A673 (cell line): ENCODE measurements at regions not wholly inside any gene's neighbourhood (a gene's known extent, or its start where the extent isn't known, plus 50 kb on each side); places are given as distances from the start of the nearest gene placed in this dataset.

ENCODE experiments used
- BruUV-seq: library from RNA; stranded (reverse); fragments of 400-500 nt; replicated peaks from 2 replicates; lab custom pipeline; 2021; lab: Mats Ljungman, UMichigan
- CTCF ChIA-PET: fragments of 300-600 bp; sonication (Branson Sonifier 250); formaldehyde crosslinking; loops from one replicate; lab custom pipeline; 2022; ENCODE audit warnings: antibody characterized with exemption; lab: Charles Lee
- POLR2A ChIA-PET: fragments of 300-600 bp; sonication (Branson Sonifier 250); formaldehyde crosslinking; loops from one replicate; lab custom pipeline; 2022; ENCODE audit warnings: antibody characterized with exemption; ENCODE audit not compliant: low non-redundant PET; lab: Charles Lee
- DNase-seq: peaks from one replicate; pipeline ENCODE4 v3.0.0-alpha.2; 2015; ENCODE audit warnings: low spot score
- H3K27ac ChIP-seq: fragments of 200-600 bp; sonication (generic); 2 replicates; pipeline ENCODE4 v1.5.1; 2016; ENCODE audit warnings: mixed run types, low read depth, mild to moderate bottlenecking, mixed read lengths, antibody characterized with exemption, low read length; ENCODE audit not compliant: poor library complexity, severe bottlenecking
- H3K27me3 ChIP-seq: fragments of 200-600 bp; sonication (generic); replicated peaks from 2 replicates; pipeline ENCODE4 v1.6.1; 2017; ENCODE audit warnings: mixed run types, low read depth, mild to moderate bottlenecking, mixed read lengths, antibody characterized with exemption, low read length; ENCODE audit not compliant: insufficient read depth, poor library complexity
- H3K36me3 ChIP-seq: fragments of 200-600 bp; sonication (generic); 2 replicates; pipeline ENCODE4 v1.6.1; 2016; ENCODE audit warnings: mixed run types, mild to moderate bottlenecking, mixed read lengths, antibody characterized with exemption, low read length; ENCODE audit not compliant: insufficient read depth, poor library complexity, severe bottlenecking
- H3K4me1 ChIP-seq: fragments of 200-600 bp; sonication (generic); 2 replicates; pipeline ENCODE4 v1.6.1; 2017; ENCODE audit warnings: mixed run types, mild to moderate bottlenecking, mixed read lengths, antibody characterized with exemption, low read length; ENCODE audit not compliant: insufficient read depth, poor library complexity, severe bottlenecking
- H3K4me3 ChIP-seq: fragments of 200-600 bp; sonication (generic); 2 replicates; pipeline ENCODE4 v1.5.1; 2016; ENCODE audit warnings: low read depth, mixed run types, mild to moderate bottlenecking, mixed read lengths, low read length; ENCODE audit not compliant: poor library complexity, severe bottlenecking
- H3K9me3 ChIP-seq: fragments of 200-600 bp; sonication (generic); 2 replicates; pipeline ENCODE4 v1.6.1; 2016; ENCODE audit warnings: mixed run types, low read depth, mild to moderate bottlenecking, mixed read lengths, antibody characterized with exemption, low read length; ENCODE audit not compliant: poor library complexity, severe bottlenecking
- EZH2 ChIP-seq: fragments of 200-600 bp; sonication (generic); IDR thresholded peaks from 2 replicates; pipeline ENCODE4 v1.6.1; 2017; ENCODE audit warnings: borderline replicate concordance, low read depth, mild to moderate bottlenecking, mixed read lengths, antibody characterized with exemption, low read length; ENCODE audit not compliant: poor library complexity, severe bottlenecking
- intact Hi-C: fragments of 100-400 bp; cut with micrococcal nuclease; formaldehyde crosslinking; loops from one replicate; pipeline ENCODE4 v1.10.0; 2022; ENCODE audit not compliant: unreplicated experiment
- TF ChIP-seq, protein P1 (sequence below): fragments of 300-800, 200-600 bp; sonication (generic); conservative IDR thresholded peaks from 2 replicates; pipeline ENCODE4 v1.5.1; 2017; ENCODE audit warnings: low read depth, mild to moderate bottlenecking, antibody characterized with exemption, low read length, moderate library complexity, mixed read lengths

DNA sequence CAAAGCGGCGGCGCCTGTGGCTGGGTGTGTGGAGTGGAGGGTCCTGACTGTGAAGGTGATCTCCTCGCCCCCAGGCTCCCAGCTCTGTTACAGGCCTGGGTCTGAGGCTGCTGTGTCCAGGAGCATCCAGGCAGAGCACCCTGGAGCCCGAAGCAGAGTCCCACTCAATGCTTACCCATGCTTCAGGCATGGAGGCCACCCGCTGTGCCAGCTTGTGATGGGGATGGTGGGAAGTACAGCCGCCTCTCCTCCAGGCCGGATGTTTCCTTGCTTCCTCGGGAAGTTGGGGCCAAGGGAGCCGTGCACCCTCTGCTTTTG is 255.9 kb upstream of the IRX1 start:
- no peaks in the 10 kb centered on the region for H3K27me3 ChIP-seq
- intact Hi-C loops = no loop called here
- no peak overlapping the region for H3K27ac ChIP-seq
- no TSS peak for BruUV-seq
- no peak for DNase-seq
- no peaks in the 10 kb centered on the region for H3K4me1 ChIP-seq
- no peak for TF ChIP-seq EZH2
- TF ChIP-seq, protein P1, sequence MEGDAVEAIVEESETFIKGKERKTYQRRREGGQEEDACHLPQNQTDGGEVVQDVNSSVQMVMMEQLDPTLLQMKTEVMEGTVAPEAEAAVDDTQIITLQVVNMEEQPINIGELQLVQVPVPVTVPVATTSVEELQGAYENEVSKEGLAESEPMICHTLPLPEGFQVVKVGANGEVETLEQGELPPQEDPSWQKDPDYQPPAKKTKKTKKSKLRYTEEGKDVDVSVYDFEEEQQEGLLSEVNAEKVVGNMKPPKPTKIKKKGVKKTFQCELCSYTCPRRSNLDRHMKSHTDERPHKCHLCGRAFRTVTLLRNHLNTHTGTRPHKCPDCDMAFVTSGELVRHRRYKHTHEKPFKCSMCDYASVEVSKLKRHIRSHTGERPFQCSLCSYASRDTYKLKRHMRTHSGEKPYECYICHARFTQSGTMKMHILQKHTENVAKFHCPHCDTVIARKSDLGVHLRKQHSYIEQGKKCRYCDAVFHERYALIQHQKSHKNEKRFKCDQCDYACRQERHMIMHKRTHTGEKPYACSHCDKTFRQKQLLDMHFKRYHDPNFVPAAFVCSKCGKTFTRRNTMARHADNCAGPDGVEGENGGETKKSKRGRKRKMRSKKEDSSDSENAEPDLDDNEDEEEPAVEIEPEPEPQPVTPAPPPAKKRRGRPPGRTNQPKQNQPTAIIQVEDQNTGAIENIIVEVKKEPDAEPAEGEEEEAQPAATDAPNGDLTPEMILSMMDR = no peak
- peaks cover 27% of the 10 kb centered on the region for H3K9me3 ChIP-seq
- CTCF ChIA-PET = no interaction called here
- POLR2A ChIA-PET = no interaction called here
- no peak overlapping the region for H3K4me3 ChIP-seq
- H3K36me3 ChIP-seq = no peaks in the 10 kb centered on the region

DNA sequence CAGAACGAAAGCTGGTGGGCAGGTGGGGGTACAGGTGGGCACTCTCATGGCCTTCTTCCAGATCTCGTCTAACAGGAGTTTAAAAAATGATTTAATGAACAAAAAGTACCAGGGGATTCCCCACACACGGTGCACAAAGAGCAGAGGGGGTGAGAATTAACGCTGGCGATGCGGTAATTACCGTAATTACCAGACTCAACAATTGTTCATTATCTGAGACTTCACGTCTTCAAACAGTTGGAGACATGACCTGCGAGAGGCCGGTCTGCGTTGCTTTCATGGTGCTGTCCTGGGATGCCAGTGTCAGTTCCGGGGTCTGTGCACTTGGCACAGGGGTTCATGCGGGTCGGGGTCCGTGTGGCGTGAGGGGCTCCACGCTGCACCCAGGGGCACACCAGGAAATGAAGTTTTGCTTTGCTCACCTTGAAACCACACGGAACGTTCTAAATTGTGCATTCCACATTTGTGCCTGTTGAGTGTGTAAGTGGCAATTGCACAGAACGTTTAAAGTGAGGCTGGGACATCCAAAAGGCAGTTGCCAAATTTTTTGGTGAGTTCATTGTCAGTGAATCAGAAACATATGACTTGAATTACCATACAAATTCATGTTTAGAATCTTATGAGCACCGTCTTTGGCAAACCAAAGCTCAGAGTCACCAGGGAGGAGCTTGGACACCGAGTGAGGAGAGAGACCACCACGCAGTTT is 256.4 kb upstream of the IRX1 start:
- Histone ChIP-seq H3K27me3 (no peaks in the 10 kb centered on the region), H3K4me1 (no peaks in the 10 kb centered on the region), H3K4me3 (no peak overlapping the region), H3K36me3 (no peaks in the 10 kb centered on the region), H3K9me3 (peaks cover 27% of the 10 kb centered on the region), H3K27ac (no peak overlapping the region)
- CTCF ChIA-PET = no interaction called here
- POLR2A ChIA-PET = no interaction called here
- BruUV-seq = no TSS peak
- no peak for DNase-seq
- no peak for TF ChIP-seq EZH2
- intact Hi-C loops = no loop called here

DNA sequence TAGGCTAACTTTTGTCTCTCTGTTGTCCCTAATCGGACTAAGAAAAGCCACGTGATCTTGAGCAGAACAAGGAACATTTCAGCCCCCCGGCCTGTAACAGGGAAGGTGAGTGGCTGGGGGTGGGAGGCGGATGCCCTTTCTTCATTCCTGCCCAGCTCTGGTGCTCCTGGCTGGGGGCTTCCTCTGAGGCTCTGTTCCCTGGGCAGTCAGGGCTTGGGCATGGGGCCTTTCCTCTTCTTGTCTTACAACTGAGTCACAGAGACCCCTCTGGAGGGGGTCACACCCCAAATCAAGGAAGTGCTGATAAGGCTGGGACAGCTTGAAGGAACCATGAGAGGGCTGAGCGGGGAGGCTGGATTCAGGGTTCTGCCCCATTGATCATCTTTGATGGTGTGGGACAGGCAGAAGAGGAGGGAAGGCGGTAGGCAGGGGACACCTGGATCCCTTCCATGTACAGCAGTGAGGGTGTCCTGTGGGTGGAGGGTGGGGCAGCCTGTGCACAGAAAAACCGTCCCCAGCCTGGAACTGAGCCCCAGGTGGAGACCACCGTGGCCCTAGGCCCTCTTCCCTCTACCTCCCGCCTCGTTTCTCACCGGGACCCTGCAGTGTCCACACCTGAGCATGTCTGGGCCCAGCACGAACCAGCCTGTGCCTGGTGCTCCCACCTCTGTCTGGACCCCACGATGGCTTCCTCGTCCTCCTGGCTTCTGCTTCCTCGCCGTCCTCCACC is 257.7 kb upstream of the IRX1 start:
- intact Hi-C loops = no loop called here
- no peaks in the 10 kb centered on the region for H3K27me3 ChIP-seq
- no peak overlapping the region for H3K4me3 ChIP-seq
- POLR2A ChIA-PET = no interaction called here
- no TSS peak for BruUV-seq
- H3K27ac ChIP-seq = no peak overlapping the region
- H3K4me1 ChIP-seq = no peaks in the 10 kb centered on the region
- CTCF ChIA-PET = no interaction called here
- no peak for DNase-seq
- H3K36me3 ChIP-seq = no peaks in the 10 kb centered on the region
- TF ChIP-seq EZH2 = no peak
- TF ChIP-seq, protein P1 = no peak
- peaks cover 28% of the 10 kb centered on the region for H3K9me3 ChIP-seq

DNA sequence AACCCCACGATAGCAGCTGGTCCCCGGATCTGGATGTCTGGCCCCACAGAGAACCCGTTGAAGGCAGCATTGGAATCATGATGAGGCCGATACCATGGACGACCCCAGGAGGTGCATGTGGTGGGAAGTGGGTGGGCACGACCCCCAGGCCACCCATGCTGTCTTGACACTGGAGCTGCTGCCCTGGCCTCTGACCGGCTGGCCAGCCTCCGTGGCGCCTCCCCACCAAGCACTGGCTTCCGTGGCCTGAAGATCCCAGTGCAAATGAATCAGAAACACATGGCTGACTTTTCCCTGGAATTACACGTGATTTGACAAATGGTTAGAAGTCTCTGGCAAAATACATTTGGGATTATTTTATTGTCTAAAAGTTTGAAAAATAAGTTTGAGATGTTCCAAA is 259.0 kb upstream of the IRX1 start:
- no peaks in the 10 kb centered on the region for H3K4me1 ChIP-seq
- no peak overlapping the region for H3K27ac ChIP-seq
- no peaks in the 10 kb centered on the region for H3K36me3 ChIP-seq
- CTCF ChIA-PET = no interaction called here
- TF ChIP-seq, protein P1 = no peak
- no peak for TF ChIP-seq EZH2
- no peak for DNase-seq
- no TSS peak for BruUV-seq
- POLR2A ChIA-PET = no interaction called here
- H3K9me3 ChIP-seq = peaks cover 31% of the 10 kb centered on the region
- no peaks in the 10 kb centered on the region for H3K27me3 ChIP-seq
- intact Hi-C loops = no loop called here
- H3K4me3 ChIP-seq = no peak overlapping the region
